ENCODE measurements at regions not wholly inside any gene's neighbourhood (a gene's known extent, or its start where the extent isn't known, plus 50 kb on each side); places are given as distances from the start of the nearest gene placed in this dataset.

DNA sequence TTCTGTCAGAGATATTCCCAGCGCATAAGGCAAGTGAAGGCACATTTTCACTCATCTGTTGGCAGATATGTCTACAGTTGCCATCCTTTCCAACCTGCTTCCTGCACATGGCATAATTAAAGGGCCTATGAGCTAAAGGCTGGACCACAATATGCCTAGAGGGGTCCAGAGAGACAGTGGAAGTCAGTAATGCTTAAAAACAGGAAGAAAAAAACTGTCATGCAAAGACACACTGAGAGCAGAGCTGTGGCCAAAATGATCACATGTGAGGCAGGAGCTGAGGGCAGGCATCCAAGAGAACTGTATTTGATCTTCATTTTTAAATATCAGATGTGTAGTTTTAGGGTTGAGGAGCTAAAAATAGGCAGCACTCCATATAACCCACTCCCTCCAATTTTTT, 125.0 kb upstream of the BACH2 start:
- TF ChIP-seq, protein P1, sequence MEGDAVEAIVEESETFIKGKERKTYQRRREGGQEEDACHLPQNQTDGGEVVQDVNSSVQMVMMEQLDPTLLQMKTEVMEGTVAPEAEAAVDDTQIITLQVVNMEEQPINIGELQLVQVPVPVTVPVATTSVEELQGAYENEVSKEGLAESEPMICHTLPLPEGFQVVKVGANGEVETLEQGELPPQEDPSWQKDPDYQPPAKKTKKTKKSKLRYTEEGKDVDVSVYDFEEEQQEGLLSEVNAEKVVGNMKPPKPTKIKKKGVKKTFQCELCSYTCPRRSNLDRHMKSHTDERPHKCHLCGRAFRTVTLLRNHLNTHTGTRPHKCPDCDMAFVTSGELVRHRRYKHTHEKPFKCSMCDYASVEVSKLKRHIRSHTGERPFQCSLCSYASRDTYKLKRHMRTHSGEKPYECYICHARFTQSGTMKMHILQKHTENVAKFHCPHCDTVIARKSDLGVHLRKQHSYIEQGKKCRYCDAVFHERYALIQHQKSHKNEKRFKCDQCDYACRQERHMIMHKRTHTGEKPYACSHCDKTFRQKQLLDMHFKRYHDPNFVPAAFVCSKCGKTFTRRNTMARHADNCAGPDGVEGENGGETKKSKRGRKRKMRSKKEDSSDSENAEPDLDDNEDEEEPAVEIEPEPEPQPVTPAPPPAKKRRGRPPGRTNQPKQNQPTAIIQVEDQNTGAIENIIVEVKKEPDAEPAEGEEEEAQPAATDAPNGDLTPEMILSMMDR (IDR thresholded peaks at IDR 0.05; ENCODE audit: poor library complexity), result no peak
- TF ChIP-seq EZH2 (IDR thresholded peaks at IDR 0.05; ENCODE audit: borderline replicate concordance), result no peak
- no peak for TF ChIP-seq EZH2phosphoT487 (IDR thresholded peaks at IDR 0.05; ENCODE audit: low read depth, severe bottlenecking, unreplicated experiment)
- WGBS (ENCODE audit: low lambda C conversion rate, missing lambda C conversion rate), result 95% methylated on average over 1 of the region's 1 CpG
- Histone ChIP-seq H3K27me3 (peaks cover 8% of the 10 kb centered on the region), H3K79me2 (no peaks in the 10 kb centered on the region), H3K4me1 (ENCODE audit: insufficient read depth) (no peaks in the 10 kb centered on the region), H3K27ac (no peak overlapping the region), H3K9me2 (replicated peaks; ENCODE audit: insufficient read depth) (no peaks in the 10 kb centered on the region), H2AFZ (no peak overlapping the region), H3K4me3 (no peak overlapping the region), H3K36me3 (replicated peaks; ENCODE audit: insufficient read depth, low read depth) (no peaks in the 10 kb centered on the region), H4K20me1 (ENCODE audit: insufficient read depth, poor library complexity, severe bottlenecking) (no peaks in the 10 kb centered on the region), H3K4me2 (no peak overlapping the region), H3K9me3 (ENCODE audit: low read depth) (no peaks in the 10 kb centered on the region)
- DNase-seq (ENCODE audit: low spot score), result no peak

DNA sequence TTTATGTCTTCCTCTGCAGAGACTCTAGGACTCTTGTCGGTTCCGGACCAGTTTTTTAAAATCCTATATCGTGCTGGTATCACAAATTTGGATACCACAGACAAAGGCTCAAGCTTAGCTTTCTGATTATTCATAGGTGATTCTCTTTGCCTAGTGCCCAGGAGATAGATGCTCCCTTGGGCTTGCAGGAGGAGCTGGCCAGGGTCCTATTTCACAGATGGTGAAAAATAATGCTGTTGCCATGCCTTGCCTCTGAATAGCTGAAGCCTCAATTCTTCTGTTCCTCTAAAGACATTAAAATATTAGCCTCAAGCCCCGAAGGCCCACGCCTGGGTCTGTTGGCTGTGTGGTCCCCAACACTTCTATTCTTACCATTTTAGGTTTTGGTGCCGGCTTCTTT, 123.9 kb upstream of the BACH2 start:
- no peak overlapping the region for H3K4me3 ChIP-seq
- H3K79me2 ChIP-seq, result no peaks in the 10 kb centered on the region
- H3K27me3 ChIP-seq, result peaks cover 8% of the 10 kb centered on the region
- H3K36me3 ChIP-seq (replicated peaks; ENCODE audit: insufficient read depth, low read depth), result no peaks in the 10 kb centered on the region
- H4K20me1 ChIP-seq (ENCODE audit: insufficient read depth, poor library complexity, severe bottlenecking), result no peaks in the 10 kb centered on the region
- H3K27ac ChIP-seq, result no peak overlapping the region
- no peaks in the 10 kb centered on the region for H3K4me1 ChIP-seq (ENCODE audit: insufficient read depth)
- H2AFZ ChIP-seq, result no peak overlapping the region
- H3K9me3 ChIP-seq (ENCODE audit: low read depth), result no peaks in the 10 kb centered on the region
- TF ChIP-seq, protein P1 (IDR thresholded peaks at IDR 0.05; ENCODE audit: poor library complexity), result no peak
- no peak for TF ChIP-seq EZH2 (IDR thresholded peaks at IDR 0.05; ENCODE audit: borderline replicate concordance)
- TF ChIP-seq EZH2phosphoT487 (IDR thresholded peaks at IDR 0.05; ENCODE audit: low read depth, severe bottlenecking, unreplicated experiment), result no peak
- no peak overlapping the region for H3K4me2 ChIP-seq
- no peak for DNase-seq (ENCODE audit: low spot score)
- WGBS (ENCODE audit: low lambda C conversion rate, missing lambda C conversion rate), result 92% methylated on average over 6 of the region's 6 CpGs
- H3K9me2 ChIP-seq (replicated peaks; ENCODE audit: insufficient read depth), result no peaks in the 10 kb centered on the region

DNA sequence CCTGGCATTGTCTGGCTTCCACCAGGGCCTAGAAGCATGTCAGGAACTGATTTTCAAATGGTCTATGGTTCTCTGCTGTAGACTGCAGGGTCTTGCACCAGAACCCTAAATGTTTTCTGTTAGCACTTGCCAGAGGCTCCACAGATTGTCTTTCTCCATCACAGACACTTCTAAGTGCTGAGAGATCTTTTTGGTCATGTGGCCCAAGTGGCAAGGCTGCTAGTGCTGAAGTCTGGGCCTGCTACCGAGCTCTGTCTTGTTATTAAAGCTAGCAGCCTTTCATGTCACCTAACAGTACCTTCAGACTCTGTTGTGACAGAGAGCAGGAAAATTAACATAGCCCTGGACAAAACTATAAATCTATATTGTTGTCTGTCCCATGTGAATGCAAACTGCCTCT, 120.7 kb upstream of the BACH2 start:
- Histone ChIP-seq H3K36me3 (replicated peaks; ENCODE audit: insufficient read depth, low read depth) (no peaks in the 10 kb centered on the region), H3K79me2 (no peaks in the 10 kb centered on the region), H4K20me1 (ENCODE audit: insufficient read depth, poor library complexity, severe bottlenecking) (no peaks in the 10 kb centered on the region), H3K27ac (no peak overlapping the region), H2AFZ (no peak overlapping the region), H3K27me3 (peaks cover 10% of the 10 kb centered on the region), H3K9me3 (ENCODE audit: low read depth) (no peaks in the 10 kb centered on the region), H3K4me1 (ENCODE audit: insufficient read depth) (no peaks in the 10 kb centered on the region), H3K4me2 (no peak overlapping the region), H3K9me2 (replicated peaks; ENCODE audit: insufficient read depth) (no peaks in the 10 kb centered on the region), H3K4me3 (no peak overlapping the region)
- TF ChIP-seq EZH2 (IDR thresholded peaks at IDR 0.05; ENCODE audit: borderline replicate concordance) (no peak), EZH2phosphoT487 (IDR thresholded peaks at IDR 0.05; ENCODE audit: low read depth, severe bottlenecking, unreplicated experiment) (no peak)
- TF ChIP-seq, protein P1 (IDR thresholded peaks at IDR 0.05; ENCODE audit: poor library complexity), result no peak
- no peak for DNase-seq (ENCODE audit: low spot score)
- 79% methylated on average over 1 of the region's 1 CpG for WGBS (ENCODE audit: low lambda C conversion rate, missing lambda C conversion rate)

DNA sequence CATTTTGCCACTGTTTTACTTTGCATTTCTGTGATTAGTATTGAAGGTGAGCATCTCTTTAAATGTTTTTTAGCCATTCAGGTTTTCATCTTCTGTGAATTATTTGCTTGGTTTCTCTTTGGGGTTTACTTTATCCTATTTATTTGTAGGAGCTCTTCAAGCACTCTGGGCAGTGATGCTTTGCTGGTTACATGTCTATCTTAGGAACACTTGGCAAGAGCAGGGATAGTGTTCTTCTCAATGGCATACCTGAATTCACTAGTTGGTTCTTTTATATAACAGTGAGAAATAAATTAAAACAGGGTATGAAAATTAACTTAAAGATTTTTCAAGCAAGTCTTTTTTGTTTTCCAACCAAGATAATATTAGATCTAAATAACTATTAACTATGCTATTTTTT, 119.7 kb upstream of the BACH2 start:
- H2AFZ ChIP-seq, result no peak overlapping the region
- H3K27ac ChIP-seq, result no peak overlapping the region
- DNase-seq (ENCODE audit: low spot score), result no peak
- no peaks in the 10 kb centered on the region for H3K9me3 ChIP-seq (ENCODE audit: low read depth)
- H3K4me3 ChIP-seq, result no peak overlapping the region
- no peaks in the 10 kb centered on the region for H3K36me3 ChIP-seq (replicated peaks; ENCODE audit: insufficient read depth, low read depth)
- H3K4me2 ChIP-seq, result no peak overlapping the region
- H3K27me3 ChIP-seq, result peaks cover 10% of the 10 kb centered on the region
- H3K4me1 ChIP-seq (ENCODE audit: insufficient read depth), result no peaks in the 10 kb centered on the region
- no peak for TF ChIP-seq EZH2phosphoT487 (IDR thresholded peaks at IDR 0.05; ENCODE audit: low read depth, severe bottlenecking, unreplicated experiment)
- TF ChIP-seq, protein P1 (IDR thresholded peaks at IDR 0.05; ENCODE audit: poor library complexity), result no peak
- no peak for TF ChIP-seq EZH2 (IDR thresholded peaks at IDR 0.05; ENCODE audit: borderline replicate concordance)
- no peaks in the 10 kb centered on the region for H3K9me2 ChIP-seq (replicated peaks; ENCODE audit: insufficient read depth)
- H4K20me1 ChIP-seq (ENCODE audit: insufficient read depth, poor library complexity, severe bottlenecking), result no peaks in the 10 kb centered on the region
- H3K79me2 ChIP-seq, result no peaks in the 10 kb centered on the region

All from hepatocyte (in vitro differentiated cells).